CD8-positive, alpha-beta memory T cell (primary cell): ENCODE measurements at regions not wholly inside any gene's neighbourhood (a gene's known extent, or its start where the extent isn't known, plus 50 kb on each side); places are given as distances from the start of the nearest gene placed in this dataset.

Source experiments
- CTCF ChIA-PET: fragments of 350-600 bp; sonication (Branson Sonifier 250); formaldehyde crosslinking; loops from one replicate; lab custom pipeline; 2021; ENCODE audit warnings: antibody characterized with exemption; lab: Charles Lee
- POLR2A ChIA-PET: fragments of 350-600 bp; sonication (Branson Sonifier 250); formaldehyde crosslinking; loops from one replicate; lab custom pipeline; 2021; ENCODE audit warnings: antibody characterized with exemption; lab: Charles Lee
- DNase-seq, 5 donors: peaks; one replicate each; pipeline versions ENCODE4 v3.0.0 to v3.0.0-alpha.2; 2020 to 2022; ENCODE audit warnings: mixed read lengths in 1 of 5
- H3K27ac ChIP-seq: one replicate; pipeline ENCODE4 v1.7.0; 2013; ENCODE audit warnings: low read depth, mild to moderate bottlenecking, low read length, moderate library complexity
- H3K27me3 ChIP-seq: 2 replicates; pipeline ENCODE4 v1.7.0; 2013; ENCODE audit warnings: low read length, mild to moderate bottlenecking; ENCODE audit not compliant: insufficient read depth, poor library complexity, severe bottlenecking
- H3K36me3 ChIP-seq: 2 replicates; pipeline ENCODE4 v1.7.0; 2013; ENCODE audit warnings: mild to moderate bottlenecking, low read length, moderate library complexity; ENCODE audit not compliant: insufficient read depth
- H3K4me1 ChIP-seq: 2 replicates; pipeline ENCODE4 v1.7.0; 2013; ENCODE audit warnings: mild to moderate bottlenecking, low read length, moderate library complexity; ENCODE audit not compliant: insufficient read depth
- H3K4me3 ChIP-seq: 2 replicates; pipeline ENCODE4 v1.7.0; 2013; ENCODE audit warnings: mild to moderate bottlenecking, low read length
- H3K9me3 ChIP-seq: 2 replicates; pipeline ENCODE4 v1.7.0; 2013; ENCODE audit warnings: mild to moderate bottlenecking, low read length
- H3K27ac Mint-ChIP-seq, 8 donors: one replicate each; pipeline ENCODE4 v1.8.0; 2020 to 2021; ENCODE audit warnings: mixed read lengths in 8 of 8, mild to moderate bottlenecking in 6 of 8, inconsistent platforms in 3 of 8, moderate library complexity in 3 of 8
- H3K27me3 Mint-ChIP-seq, 2 donors: one replicate each; pipeline ENCODE4 v1.8.0; 2020 to 2021; ENCODE audit warnings: mixed read lengths in 2 of 2, mild to moderate bottlenecking in 1 of 2, moderate library complexity in 1 of 2
- H3K36me3 Mint-ChIP-seq, 3 donors: one replicate each; pipeline ENCODE4 v1.8.0; 2020 to 2021; ENCODE audit warnings: mixed read lengths in 3 of 3, inconsistent platforms in 1 of 3, mild to moderate bottlenecking in 1 of 3
- H3K4me1 Mint-ChIP-seq, 3 donors: one replicate each; pipeline ENCODE4 v1.8.0; 2020 to 2021; ENCODE audit warnings: mixed read lengths in 3 of 3, inconsistent platforms in 1 of 3, mild to moderate bottlenecking in 1 of 3
- H3K4me3 Mint-ChIP-seq, 7 donors: one replicate each; pipeline ENCODE4 v1.8.0; 2020 to 2021; ENCODE audit warnings: mixed read lengths in 7 of 7, mild to moderate bottlenecking in 6 of 7, moderate library complexity in 4 of 7, inconsistent platforms in 2 of 7
- H3K9me3 Mint-ChIP-seq, 5 donors: one replicate each; pipeline ENCODE4 v1.8.0; 2020 to 2022; ENCODE audit warnings: mixed read lengths in 5 of 5, mild to moderate bottlenecking in 3 of 5, moderate library complexity in 2 of 5, inconsistent platforms in 1 of 5

DNA sequence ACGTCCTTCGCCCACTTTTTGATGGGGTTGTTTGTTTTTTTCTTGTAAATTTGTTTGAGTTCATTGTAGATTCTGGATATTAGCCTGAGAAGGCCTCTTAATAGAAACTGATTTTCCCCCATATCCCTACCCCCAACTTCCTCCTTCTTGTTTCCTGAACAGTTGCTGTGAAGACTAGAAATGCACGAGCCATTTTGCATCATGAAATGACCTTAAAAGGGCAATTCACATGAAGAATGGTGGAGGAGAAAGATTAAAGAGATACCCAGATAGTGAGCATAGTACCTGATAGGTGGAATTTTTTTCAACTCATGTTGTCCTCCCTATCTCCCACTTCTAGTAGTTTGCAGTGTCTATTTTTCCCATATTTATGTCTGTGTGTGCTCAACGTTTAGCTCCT lies 55.2 kb upstream of the KCNH8 start:
- Histone ChIP-seq H3K27ac (no peak overlapping the region), H3K9me3 (no peaks in the 10 kb centered on the region), H3K36me3 (no peaks in the 10 kb centered on the region), H3K4me3 (no peak overlapping the region), H3K27me3 (no peaks in the 10 kb centered on the region), H3K4me1 (no peaks in the 10 kb centered on the region)
- peaks cover 0 to 7% (median under 1%) of the 10 kb centered on the region in 5 donors for H3K9me3 Mint-ChIP-seq
- ChIA-PET POLR2A (no interaction called here), CTCF (no interaction called here)
- H3K4me1 Mint-ChIP-seq = no peaks in the 10 kb centered on the region
- no peak overlapping the region for H3K4me3 Mint-ChIP-seq
- no peak overlapping the region for H3K27ac Mint-ChIP-seq
- no peaks in the 10 kb centered on the region for H3K27me3 Mint-ChIP-seq
- H3K36me3 Mint-ChIP-seq = no peaks in the 10 kb centered on the region
- no peak for DNase-seq

GRCh38 chr3:19077388-19077787 lies 70.9 kb upstream of the KCNH8 start:
- Mint-ChIP-seq H3K36me3 (no peaks in the 10 kb centered on the region), H3K4me3 (no peak overlapping the region), H3K27ac (no peak overlapping the region), H3K4me1 (no peaks in the 10 kb centered on the region), H3K27me3 (peaks cover 6 to 8% of the 10 kb centered on the region in 2 donors), H3K9me3 (peaks cover 0 to 2% (median 0%) of the 10 kb centered on the region in 5 donors)
- H3K4me1 ChIP-seq = no peaks in the 10 kb centered on the region
- CTCF ChIA-PET = no interaction called here
- no peaks in the 10 kb centered on the region for H3K27me3 ChIP-seq
- H3K36me3 ChIP-seq = no peaks in the 10 kb centered on the region
- DNase-seq = no peak
- H3K4me3 ChIP-seq = no peak overlapping the region
- no peaks in the 10 kb centered on the region for H3K9me3 ChIP-seq
- POLR2A ChIA-PET = no interaction called here
- no peak overlapping the region for H3K27ac ChIP-seq

DNA sequence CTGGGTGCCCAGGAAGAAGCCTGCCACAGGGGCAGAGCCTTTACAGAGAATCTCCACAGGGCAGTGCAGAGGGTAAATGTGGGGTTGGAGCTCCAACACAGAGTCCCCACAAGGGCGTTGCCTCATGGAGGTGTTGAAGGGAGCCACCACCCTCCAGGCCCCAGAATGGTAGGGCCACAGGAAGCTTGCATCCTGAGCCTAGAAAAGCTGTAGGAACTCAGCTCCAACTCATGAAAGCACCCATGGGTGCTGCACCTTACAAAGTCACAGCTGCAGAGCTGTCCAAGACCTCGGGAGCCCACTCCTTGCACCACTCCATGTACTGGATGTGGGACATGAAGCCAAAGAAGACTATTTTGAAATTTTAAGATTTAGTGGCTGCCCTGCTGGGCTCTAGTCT lies 73.3 kb upstream of the KCNH8 start:
- POLR2A ChIA-PET = no interaction called here
- no peaks in the 10 kb centered on the region for H3K9me3 ChIP-seq
- Mint-ChIP-seq H3K9me3 (peaks cover 0 to 11% (median 0%) of the 10 kb centered on the region in 5 donors), H3K27me3 (peaks cover 0 to 3% of the 10 kb centered on the region in 2 donors), H3K4me3 (no peak overlapping the region), H3K4me1 (no peaks in the 10 kb centered on the region), H3K36me3 (no peaks in the 10 kb centered on the region), H3K27ac (no peak overlapping the region)
- DNase-seq = no peak
- no peaks in the 10 kb centered on the region for H3K27me3 ChIP-seq
- no peak overlapping the region for H3K27ac ChIP-seq
- H3K4me3 ChIP-seq = no peak overlapping the region
- CTCF ChIA-PET = no interaction called here
- H3K36me3 ChIP-seq = no peaks in the 10 kb centered on the region
- H3K4me1 ChIP-seq = no peaks in the 10 kb centered on the region

DNA sequence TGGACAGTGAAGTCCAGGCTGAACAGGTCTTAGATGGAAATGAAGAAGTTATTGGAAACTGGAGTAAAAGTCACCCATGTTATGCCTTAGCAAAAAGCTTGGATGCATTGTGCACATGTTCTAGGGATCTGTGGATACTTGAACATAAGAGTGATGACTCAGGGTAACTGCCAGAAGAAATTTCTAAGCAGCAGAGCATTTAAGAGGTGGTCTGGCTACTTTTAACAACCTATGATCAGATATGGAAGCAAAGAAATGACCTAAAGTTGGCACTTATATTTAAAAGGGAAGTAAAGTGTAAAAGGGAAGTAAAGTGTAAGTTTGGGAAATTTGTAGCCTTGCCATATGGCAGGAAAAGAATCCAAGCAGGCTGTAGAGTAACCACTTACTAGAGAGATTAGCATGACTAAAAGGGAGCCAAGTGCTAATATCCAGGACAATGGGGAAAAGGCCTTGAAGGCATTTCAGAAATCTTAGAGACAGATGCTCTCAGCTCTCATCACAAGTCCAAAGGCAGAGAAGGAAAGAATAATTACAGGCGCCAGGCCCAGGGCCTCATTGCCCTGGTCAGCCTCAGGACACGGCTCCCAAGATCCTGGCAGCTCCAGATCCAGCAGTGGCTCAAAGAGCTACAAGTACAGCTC lies 73.9 kb upstream of the KCNH8 start:
- Histone ChIP-seq H3K9me3 (no peaks in the 10 kb centered on the region), H3K4me1 (no peaks in the 10 kb centered on the region), H3K36me3 (no peaks in the 10 kb centered on the region), H3K4me3 (no peak overlapping the region), H3K27ac (no peak overlapping the region), H3K27me3 (no peaks in the 10 kb centered on the region)
- Mint-ChIP-seq H3K4me3 (no peak overlapping the region), H3K36me3 (no peaks in the 10 kb centered on the region), H3K27me3 (peaks cover 0 to under 1% of the 10 kb centered on the region in 2 donors), H3K9me3 (peaks cover 0 to 11% (median 0%) of the 10 kb centered on the region in 5 donors), H3K27ac (no peak overlapping the region), H3K4me1 (no peaks in the 10 kb centered on the region)
- CTCF ChIA-PET = no interaction called here
- DNase-seq = no peak
- POLR2A ChIA-PET = no interaction called here

DNA sequence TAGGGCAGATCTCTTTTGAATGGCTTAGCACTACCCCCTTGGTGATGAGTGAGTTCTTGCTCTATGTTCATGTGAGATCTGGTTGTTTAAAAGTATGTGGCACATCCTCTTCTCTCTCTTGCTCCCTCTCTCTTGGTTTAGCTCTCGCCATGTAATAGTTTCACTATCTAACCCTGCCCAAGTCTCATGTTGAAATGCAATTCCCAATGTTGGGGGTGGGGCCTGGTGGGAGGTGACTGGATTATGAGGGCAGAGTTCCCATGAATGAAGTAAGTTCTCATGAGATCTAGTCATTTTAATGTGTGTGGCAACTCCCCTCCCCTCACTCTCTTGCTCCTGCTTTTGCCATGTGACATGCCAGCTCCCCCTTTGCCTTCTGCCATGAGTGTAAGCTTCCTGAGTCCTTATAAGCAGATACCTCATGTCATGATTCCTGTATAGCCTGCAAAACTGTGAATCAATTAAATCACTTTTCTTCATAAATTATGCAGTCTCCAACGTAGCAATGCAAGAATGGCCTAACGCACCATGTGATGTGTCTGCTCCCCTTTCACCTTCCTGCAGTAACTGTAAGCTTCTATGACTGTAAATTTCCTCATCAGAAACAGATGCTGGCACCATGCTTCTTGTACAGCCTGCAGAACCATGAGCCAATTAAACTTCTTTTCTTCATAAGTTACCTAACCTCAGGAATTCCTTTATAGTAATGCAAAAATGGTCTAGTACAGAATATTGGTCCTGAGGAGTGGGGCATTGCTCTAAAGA lies 74.8 kb upstream of the KCNH8 start:
- no peak for DNase-seq
- Histone ChIP-seq H3K4me3 (no peak overlapping the region), H3K36me3 (no peaks in the 10 kb centered on the region), H3K4me1 (no peaks in the 10 kb centered on the region), H3K9me3 (no peaks in the 10 kb centered on the region), H3K27ac (no peak overlapping the region), H3K27me3 (no peaks in the 10 kb centered on the region)
- Mint-ChIP-seq H3K4me1 (no peaks in the 10 kb centered on the region), H3K4me3 (no peak overlapping the region), H3K27ac (peak overlapping the region in 1 of 8 donors; percentile 27), H3K27me3 (no peaks in the 10 kb centered on the region), H3K9me3 (peaks cover 0 to 11% (median 0%) of the 10 kb centered on the region in 5 donors), H3K36me3 (no peaks in the 10 kb centered on the region)
- CTCF ChIA-PET = no interaction called here
- POLR2A ChIA-PET = no interaction called here

- peaks cover 0 to 11% (median 0%) of the 10 kb centered on the region in 5 donors for H3K9me3 Mint-ChIP-seq
- no peaks in the 10 kb centered on the region for H3K4me1 ChIP-seq
- H3K36me3 ChIP-seq = no peaks in the 10 kb centered on the region
- H3K27ac ChIP-seq = no peak overlapping the region
- no peaks in the 10 kb centered on the region for H3K9me3 ChIP-seq
- DNase-seq = no peak
- H3K27ac Mint-ChIP-seq = no peak overlapping the region
- POLR2A ChIA-PET = no interaction called here
- no peaks in the 10 kb centered on the region for H3K36me3 Mint-ChIP-seq
- no peaks in the 10 kb centered on the region for H3K27me3 ChIP-seq
- CTCF ChIA-PET = no interaction called here
- H3K4me1 Mint-ChIP-seq = no peaks in the 10 kb centered on the region
- no peaks in the 10 kb centered on the region for H3K27me3 Mint-ChIP-seq
- H3K4me3 ChIP-seq = no peak overlapping the region
- no peak overlapping the region for H3K4me3 Mint-ChIP-seq
These were observed 78.0 kb upstream of the KCNH8 start for GRCh38 chr3:19070325-19070724.

- DNase-seq = peak in 1 of 5 donors; percentile 7
- ChIA-PET CTCF (no interaction called here), POLR2A (no interaction called here)
- Histone ChIP-seq H3K9me3 (no peaks in the 10 kb centered on the region), H3K27ac (no peak overlapping the region), H3K27me3 (no peaks in the 10 kb centered on the region), H3K36me3 (no peaks in the 10 kb centered on the region), H3K4me1 (no peaks in the 10 kb centered on the region), H3K4me3 (no peak overlapping the region)
- Mint-ChIP-seq H3K4me1 (no peaks in the 10 kb centered on the region), H3K4me3 (no peak overlapping the region), H3K9me3 (peaks cover 0 to 2% (median 0%) of the 10 kb centered on the region in 5 donors), H3K36me3 (no peaks in the 10 kb centered on the region), H3K27me3 (no peaks in the 10 kb centered on the region), H3K27ac (no peak overlapping the region)
These were observed 83.3 kb upstream of the KCNH8 start for GRCh38 chr3:19065027-19065426.

DNA sequence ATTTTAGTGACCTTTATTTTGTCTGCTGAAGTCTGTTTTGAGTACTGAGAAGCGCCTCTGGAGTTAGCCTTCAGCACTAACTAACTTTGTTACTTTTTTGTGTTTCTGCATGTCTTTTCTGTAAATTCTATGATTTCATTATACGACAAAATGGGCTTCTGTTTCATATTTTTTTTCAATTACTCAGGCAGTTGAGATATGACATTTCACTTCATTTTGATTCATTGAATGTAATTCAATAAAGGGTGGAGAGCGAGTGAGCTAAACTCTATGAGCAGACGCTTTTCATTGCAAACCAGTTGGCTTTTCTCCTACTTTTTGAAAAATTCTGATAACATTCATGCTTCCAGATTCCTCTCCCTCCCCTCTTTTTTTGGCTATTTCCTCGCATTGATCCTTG lies 84.4 kb upstream of the KCNH8 start:
- peaks cover 0 to 2% (median 0%) of the 10 kb centered on the region in 5 donors for H3K9me3 Mint-ChIP-seq
- no peak overlapping the region for H3K27ac Mint-ChIP-seq
- no peaks in the 10 kb centered on the region for H3K36me3 Mint-ChIP-seq
- Histone ChIP-seq H3K9me3 (no peaks in the 10 kb centered on the region), H3K27ac (no peak overlapping the region), H3K36me3 (no peaks in the 10 kb centered on the region), H3K4me3 (no peak overlapping the region), H3K4me1 (no peaks in the 10 kb centered on the region), H3K27me3 (no peaks in the 10 kb centered on the region)
- no peaks in the 10 kb centered on the region for H3K4me1 Mint-ChIP-seq
- ChIA-PET POLR2A (no interaction called here), CTCF (no interaction called here)
- no peak for DNase-seq
- H3K4me3 Mint-ChIP-seq = no peak overlapping the region
- H3K27me3 Mint-ChIP-seq = peaks cover 0 to 4% of the 10 kb centered on the region in 2 donors
